UCSD-AML1 (cell line): ENCODE measurements at regions not wholly inside any gene's neighbourhood (a gene's known extent, or its start where the extent isn't known, plus 50 kb on each side); places are given as distances from the start of the nearest gene placed in this dataset.

ENCODE experiments used
- DNase-seq: peaks from one replicate; lab custom pipeline; 2025; ENCODE audit not compliant: unreplicated experiment; lab: John Stamatoyannopoulos, UW

DNA sequence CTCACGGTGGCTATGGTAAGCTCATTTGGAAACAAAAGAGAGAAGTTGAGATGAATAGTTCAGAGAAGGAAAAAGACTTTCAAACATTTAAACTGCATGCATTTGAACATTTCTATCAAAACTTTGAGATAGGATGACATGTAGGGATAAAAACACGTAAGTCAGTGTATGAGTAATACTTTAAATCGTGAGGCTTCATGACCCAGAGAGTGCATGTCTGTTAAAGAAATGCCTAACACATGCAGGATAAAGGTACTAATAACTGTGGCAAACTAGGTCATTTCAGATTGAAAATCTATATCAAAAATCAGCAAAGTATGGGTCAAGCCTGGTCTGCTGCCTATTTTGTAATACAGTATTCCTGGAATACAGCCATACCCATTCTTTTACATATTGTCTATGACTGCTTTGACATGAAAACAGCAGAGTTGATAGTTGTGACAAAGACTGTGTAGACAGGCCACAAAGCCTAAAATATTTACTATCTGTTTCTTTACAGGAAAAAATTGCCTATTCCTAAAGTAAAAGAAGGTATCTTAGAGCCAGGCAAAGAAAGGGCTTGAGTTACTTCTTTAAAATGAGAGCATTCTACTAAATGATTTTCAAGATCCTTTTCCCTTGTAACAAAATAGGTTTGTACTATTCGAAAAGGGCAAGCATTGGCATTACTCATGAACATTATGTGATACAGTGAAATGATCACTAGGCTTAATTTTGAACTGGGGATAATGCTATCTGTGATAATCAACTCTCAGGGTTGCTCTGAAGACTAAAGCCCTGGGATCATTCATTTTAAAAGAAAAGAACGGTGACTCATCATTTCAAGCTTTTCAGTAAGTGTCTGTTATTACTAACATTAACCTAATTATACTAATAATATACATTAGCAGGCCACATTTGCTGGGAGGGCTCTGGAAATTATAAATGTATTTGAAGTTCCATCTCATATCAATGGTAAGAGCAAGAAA lies 185.9 kb downstream of the CRPPA start:
- DNase-seq, result no peak

DNA sequence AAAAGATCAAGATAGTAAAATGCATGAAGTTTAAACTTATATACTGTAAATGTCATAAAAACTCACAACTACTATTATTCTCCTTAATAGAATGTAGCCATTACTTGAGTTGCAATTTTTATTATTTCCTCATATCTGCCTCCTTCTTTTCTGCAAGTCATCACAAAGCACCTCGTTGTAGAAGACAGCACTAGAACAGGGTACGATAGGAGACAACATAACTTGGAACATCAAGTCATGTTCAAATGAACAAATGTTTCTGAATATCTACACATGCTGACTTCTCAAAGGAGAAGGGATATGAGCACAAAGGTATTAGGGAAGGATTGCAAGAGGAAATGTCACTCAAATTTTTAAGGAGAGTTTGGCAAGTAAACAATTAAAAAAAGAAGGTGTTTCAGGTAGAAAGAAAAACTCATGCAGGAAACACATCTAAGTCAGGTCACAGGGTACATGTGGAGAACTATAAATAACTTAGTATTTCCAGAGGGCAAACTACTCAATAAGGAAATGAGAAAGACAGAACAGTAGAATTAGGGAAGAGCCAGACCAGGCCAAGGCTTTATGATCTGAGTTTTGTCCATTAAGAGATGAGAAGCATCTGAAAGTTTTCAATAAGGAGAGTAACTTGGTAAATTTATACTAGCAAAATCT lies 186.7 kb downstream of the CRPPA start:
- DNase-seq, result no peak

DNA sequence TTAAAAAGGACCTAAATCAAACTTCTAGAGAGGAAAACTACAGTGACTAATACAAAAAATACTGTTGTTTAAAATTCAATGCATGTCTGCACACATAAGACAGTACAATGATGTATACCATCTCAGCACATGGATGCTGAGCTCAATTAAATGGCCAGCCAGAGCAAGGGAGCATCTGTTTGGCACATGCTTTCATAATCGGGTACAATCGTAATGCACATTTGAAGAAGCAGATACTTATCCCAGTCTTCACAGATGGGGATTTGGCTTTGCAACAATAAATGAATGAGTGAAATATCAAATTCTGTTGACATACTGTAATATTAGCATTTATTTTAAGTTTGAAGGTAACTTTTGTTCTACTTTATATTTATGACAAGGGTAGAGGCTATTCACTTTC lies 187.8 kb downstream of the CRPPA start:
- DNase-seq, result no peak

DNA sequence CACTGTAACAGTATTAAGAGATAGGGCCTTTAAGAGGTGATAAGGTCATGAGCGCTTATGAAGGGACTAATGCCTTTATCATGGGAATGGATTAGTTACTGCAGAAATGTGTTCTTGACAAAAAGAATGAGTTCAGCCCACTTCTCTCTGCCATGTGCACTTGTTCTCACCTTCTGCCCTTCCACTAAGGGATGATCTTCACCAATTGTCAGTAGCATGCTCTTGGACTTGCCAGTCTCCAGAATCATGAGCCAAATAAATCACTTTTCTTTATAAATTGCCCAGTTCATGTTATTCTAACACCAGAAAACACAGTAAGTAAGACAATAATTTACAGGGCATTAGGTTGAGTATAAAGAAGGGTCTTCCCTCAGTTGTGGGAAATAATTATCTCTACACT lies 189.1 kb downstream of the CRPPA start:
- no peak for DNase-seq

DNA sequence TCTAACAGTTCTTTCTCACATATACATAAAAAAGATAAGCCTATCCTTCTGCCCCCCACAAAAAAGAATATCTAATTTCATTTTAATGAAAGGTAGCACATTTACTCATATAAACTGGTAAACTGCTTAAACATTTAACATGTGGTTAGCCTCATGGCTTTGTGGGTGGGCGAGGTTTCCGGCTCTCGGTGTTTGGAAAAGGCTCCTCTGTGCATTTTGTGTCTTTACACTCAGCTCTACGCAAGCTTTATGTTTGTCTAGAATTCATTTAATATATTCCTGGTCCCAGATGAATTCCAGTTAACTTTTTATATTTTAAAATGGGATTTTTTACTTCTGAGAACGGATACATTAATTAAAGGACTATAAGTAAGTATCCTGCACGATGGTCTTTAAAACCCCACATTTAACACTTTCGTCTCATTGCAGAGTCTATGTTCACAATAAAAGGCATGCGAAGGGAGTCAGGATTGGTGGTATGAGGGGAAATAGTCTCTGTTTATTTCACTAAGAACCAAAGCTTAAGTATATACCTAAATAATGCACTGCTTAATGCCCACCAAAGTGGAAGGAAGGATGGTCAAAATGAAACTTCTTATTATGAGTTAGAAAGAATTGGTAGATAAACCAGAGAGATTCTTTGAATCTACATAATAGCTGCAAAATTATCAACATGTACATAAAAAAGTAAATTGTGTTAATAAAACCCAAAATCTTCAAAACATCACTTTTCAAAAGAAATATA lies 197.2 kb downstream of the CRPPA start:
- no peak for DNase-seq

GRCh38 chr7:16212610-16213009 lies 208.7 kb downstream of the CRPPA start:
- no peak for DNase-seq

- DNase-seq, result no peak
These were observed 209.3 kb downstream of the CRPPA start for GRCh38 chr7:16212032-16212431.

- no peak for DNase-seq
These were observed 209.9 kb downstream of the CRPPA start for GRCh38 chr7:16211402-16211925.

- no peak for DNase-seq
These were observed 211.2 kb downstream of the CRPPA start for GRCh38 chr7:16210171-16210570.

DNA sequence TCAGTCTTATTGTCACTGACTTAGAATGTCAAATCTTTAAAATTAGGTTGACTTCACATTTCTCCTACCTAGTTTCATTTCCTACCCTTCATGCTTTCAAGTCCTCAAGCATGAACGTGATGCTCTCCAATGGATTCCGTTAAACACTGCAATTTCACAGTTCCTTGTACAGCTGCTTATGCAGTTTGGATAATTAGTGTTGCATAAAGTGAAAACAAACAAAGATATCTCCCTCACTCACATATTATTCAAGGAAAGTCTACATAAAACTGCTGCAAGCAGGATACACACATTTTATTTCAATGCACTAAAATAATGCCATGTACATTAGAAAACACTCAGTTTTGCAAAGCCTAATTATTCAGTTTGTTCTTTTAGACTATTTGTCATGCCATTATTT lies 214.0 kb downstream of the CRPPA start:
- DNase-seq, result no peak

- DNase-seq, result no peak
These were observed 215.9 kb downstream of the CRPPA start for GRCh38 chr7:16205466-16205865.

GRCh38 chr7:16204953-16205352 lies 216.4 kb downstream of the CRPPA start:
- DNase-seq, result no peak

DNA sequence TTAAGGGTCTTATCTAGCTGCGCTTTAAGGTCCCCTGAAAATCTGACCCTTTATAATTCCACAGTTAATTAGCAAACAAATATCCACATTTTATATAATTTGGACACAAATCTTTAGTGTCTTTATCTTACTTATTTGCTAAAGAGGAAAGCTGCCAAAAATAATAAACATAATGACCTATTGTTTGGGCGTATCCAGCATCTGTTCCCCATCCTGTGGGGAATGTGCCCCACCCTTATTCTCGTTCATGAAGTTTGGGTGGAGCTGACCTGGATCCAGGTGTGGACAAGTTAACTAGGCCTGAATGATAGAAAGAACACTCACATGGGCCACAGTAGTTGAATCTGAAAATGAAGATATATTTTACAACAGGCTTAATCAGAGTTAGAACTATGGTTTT lies 218.3 kb downstream of the CRPPA start:
- DNase-seq, result no peak

DNA sequence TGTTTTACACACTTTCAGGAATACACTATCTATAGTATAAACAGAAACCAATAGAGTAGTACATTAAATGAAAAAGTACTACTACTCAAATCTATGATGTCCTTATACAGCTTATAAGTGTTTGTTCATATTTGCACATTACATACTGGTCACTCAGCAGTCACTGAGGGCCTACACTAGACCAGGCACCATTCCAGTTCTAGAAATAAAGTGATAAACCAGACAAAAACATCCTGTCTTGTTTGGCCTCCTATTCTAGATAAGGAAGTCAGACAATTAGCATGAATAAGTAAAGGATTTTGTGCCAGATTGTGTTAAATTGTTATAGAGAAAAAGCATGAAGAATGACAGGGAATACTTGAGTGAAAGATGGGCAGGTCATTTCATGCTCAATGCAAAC lies 219.0 kb downstream of the CRPPA start:
- no peak for DNase-seq

DNA sequence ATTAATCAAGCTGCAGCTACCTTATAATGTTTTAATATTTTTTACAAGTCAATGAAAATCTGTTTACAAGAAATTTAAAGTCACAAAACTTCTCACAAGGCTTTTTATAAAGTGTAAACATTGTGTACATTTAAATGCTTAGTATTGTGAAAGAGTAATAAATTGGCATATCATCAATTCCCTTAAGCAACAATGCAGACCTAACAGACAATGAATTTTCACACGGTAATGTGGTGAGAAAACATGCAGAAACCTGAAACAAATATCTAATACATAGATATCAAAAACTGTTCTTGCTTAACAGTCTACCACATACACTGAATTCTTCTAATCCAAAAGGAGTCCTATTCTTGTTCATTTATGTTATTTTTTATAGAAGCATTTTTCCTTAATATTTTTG lies 220.7 kb downstream of the CRPPA start:
- no peak for DNase-seq

GRCh38 chr7:16193631-16194030 lies 227.7 kb downstream of the CRPPA start:
- DNase-seq, result no peak

GRCh38 chr7:16189026-16189715 lies 232.2 kb downstream of the CRPPA start:
- DNase-seq, result no peak

- no peak for DNase-seq
These were observed 234.2 kb downstream of the CRPPA start for GRCh38 chr7:16187131-16187530.

- DNase-seq, result no peak
These were observed 242.8 kb downstream of the CRPPA start for GRCh38 chr7:16178585-16178984.

DNA sequence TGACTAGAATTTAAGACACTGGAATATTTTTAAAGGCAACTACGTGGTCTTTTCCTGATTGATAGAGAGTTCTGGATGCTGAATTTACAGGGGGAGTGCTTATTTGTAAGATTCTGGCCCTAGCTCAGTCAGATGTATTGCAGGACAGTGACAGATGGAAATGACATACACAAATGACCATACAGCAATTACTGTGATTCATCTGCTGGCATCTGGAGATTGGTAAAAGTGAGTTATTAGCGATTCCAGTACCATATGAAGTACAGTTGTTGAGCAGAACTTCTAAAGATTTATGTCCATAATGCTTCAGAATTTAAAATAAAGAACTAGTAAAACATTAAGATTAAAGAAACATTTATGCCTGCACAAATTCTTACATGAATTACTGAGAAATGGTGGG lies 243.2 kb downstream of the CRPPA start:
- DNase-seq, result no peak

DNA sequence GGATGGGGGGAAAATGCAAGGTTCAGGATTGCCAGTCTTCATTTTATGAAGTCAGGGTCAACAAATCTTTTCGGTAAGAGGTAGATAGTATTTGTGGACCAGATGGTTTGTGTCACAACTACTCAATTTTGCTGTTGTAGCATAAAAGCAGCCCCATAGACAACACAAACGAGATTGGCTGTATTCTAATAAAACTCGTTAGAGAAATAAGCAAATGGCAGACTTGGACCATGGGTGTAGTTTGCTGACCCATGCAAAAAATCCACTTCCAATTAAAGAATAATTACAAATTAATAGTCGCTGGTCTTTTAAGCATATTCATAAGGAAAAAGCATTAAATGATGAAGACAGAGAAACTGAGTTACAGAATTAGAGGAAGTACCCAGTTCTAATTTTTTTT lies 247.1 kb downstream of the CRPPA start:
- no peak for DNase-seq
